ENCODE measurements at regions not wholly inside any gene's neighbourhood (a gene's known extent, or its start where the extent isn't known, plus 50 kb on each side); places are given as distances from the start of the nearest gene placed in this dataset.

DNA sequence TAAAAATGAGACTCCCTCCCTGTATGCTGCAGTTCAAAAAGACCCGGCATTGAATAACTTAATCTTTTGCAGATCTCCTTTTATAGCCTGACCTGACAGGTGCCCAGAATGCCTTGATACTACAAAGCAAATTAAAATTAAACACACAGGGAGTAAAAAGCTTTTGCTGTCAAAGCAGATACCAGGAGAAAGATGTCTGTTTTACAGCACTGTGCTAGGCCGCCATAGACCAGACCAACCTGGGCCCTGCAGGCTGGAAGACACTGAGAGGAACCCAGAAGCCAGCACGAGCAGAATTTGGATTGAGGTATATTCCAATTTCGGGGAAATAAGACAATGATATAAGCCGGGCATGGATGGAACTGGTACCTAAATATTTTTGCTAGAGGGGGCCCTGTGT is 602.8 kb upstream of the SOX11 start:
- no peak for DNase-seq (ENCODE audit: low read depth in 2 of 2)
- no peak overlapping the region for H3K4me3 ChIP-seq (replicated peaks in 1 of 2; ENCODE audit: low read depth in 2 of 2, low read length in 2 of 2)
- TF ChIP-seq, protein P1, sequence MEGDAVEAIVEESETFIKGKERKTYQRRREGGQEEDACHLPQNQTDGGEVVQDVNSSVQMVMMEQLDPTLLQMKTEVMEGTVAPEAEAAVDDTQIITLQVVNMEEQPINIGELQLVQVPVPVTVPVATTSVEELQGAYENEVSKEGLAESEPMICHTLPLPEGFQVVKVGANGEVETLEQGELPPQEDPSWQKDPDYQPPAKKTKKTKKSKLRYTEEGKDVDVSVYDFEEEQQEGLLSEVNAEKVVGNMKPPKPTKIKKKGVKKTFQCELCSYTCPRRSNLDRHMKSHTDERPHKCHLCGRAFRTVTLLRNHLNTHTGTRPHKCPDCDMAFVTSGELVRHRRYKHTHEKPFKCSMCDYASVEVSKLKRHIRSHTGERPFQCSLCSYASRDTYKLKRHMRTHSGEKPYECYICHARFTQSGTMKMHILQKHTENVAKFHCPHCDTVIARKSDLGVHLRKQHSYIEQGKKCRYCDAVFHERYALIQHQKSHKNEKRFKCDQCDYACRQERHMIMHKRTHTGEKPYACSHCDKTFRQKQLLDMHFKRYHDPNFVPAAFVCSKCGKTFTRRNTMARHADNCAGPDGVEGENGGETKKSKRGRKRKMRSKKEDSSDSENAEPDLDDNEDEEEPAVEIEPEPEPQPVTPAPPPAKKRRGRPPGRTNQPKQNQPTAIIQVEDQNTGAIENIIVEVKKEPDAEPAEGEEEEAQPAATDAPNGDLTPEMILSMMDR (IDR thresholded peaks at IDR 0.05; ENCODE audit: low read depth, low read length): no peak

DNA sequence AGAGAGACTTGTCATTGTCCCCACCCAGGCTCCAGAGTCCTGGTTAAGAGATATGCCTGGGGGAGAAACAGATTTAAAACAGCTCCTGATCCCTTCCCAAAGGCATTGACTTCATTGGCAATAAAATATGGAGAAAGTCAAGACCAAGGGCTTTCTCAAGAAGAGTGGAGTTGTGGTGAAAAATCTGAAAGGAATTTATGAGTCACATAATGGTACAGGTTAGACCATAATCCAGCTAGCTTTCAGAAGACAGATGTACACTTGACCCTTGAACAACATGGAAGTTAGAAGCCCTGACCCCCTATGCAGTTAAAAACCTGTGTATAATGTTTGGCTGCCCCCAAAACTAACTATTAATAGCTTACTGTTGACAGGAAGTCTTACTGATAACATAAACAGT is 599.1 kb upstream of the SOX11 start:
- TF ChIP-seq, protein P1 (IDR thresholded peaks at IDR 0.05; ENCODE audit: low read depth, low read length): no peak
- no peak for DNase-seq (ENCODE audit: low read depth in 2 of 2)
- no peak overlapping the region for H3K4me3 ChIP-seq (replicated peaks in 1 of 2; ENCODE audit: low read depth in 2 of 2, low read length in 2 of 2)

DNA sequence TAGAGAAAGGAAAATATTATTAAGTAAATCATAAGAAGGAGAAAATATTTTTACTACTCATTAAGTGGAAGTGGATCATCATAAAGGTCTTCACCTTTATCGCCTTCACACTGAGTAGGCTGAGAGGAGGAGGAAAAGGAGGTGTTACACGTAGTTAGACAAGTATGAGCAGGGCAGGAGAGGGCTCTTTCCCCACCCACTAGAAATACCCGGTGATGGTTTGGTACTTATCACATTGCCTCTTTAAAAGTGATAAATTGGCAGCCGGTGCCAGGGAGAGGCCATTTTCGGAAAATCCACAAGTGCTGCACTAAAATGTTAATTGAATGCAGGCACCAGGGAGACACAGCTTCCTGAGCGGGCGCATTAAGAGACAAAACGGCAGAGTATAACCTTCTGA is 598.7 kb upstream of the SOX11 start:
- DNase-seq (ENCODE audit: low read depth in 2 of 2): no peak
- H3K4me3 ChIP-seq (replicated peaks in 1 of 2; ENCODE audit: low read depth in 2 of 2, low read length in 2 of 2): no peak overlapping the region
- TF ChIP-seq, protein P1 (IDR thresholded peaks at IDR 0.05; ENCODE audit: low read depth, low read length): no peak

DNA sequence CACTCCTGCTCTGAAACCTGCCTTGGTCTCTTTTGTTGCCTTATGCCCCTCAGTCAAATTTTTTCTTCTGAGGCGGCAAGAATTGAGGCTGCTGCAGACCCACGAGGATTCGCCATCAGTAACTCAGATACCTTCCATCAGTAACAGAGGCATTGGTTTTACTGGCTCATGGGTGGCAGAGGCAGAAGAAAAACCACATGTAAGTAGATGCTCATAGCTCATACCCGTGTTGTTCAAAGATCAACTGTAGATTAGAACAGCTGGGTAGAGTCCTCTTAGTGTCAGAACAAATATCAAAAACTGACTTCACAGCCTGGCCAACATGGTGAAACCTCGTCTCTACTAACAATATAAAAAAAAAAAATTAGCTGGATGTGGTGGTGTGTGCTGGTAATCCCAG is 598.0 kb upstream of the SOX11 start:
- no peak overlapping the region for H3K4me3 ChIP-seq (replicated peaks in 1 of 2; ENCODE audit: low read depth in 2 of 2, low read length in 2 of 2)
- DNase-seq (ENCODE audit: low read depth in 2 of 2): no peak
- TF ChIP-seq, protein P1 (IDR thresholded peaks at IDR 0.05; ENCODE audit: low read depth, low read length): no peak

DNA sequence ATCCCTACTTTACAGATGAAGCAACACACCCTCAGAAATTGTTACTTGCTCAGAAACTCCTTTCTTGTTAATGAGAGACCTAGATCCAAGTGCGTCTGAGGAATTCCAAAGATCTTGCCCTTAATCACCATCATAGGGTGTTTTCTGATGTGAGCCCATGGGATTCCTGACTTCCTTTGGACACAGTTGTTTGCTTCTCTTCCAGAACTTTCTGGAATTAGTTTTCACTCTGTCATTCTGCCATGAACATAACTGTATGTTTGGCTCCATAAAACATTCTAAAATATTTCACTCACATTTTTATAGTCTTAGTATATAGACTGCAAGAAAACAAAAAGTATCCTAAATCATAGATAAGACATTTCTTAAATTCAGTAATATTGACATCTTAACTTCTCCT is 593.9 kb upstream of the SOX11 start:
- no peak for DNase-seq (ENCODE audit: low read depth in 2 of 2)
- H3K4me3 ChIP-seq (replicated peaks in 1 of 2; ENCODE audit: low read depth in 2 of 2, low read length in 2 of 2): no peak overlapping the region
- TF ChIP-seq, protein P1 (IDR thresholded peaks at IDR 0.05; ENCODE audit: low read depth, low read length): no peak

DNA sequence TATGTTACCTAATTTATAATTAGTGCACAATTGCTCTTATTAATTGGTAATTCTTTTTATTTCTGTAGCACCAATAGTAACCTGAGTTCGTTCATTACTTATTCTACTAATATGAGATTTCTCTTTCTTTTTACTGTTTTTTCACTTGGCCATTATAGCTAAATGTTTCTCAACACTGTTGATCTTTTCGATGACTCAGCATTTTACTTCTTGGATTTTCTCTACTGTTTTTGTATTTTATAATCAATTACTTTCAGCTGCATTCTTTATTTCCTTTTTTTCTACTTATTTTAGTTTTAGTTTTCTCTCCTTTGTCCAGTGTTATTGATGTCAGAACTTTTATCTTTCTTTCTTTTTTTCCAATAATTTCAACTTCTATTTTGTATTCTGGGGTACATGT is 589.4 kb upstream of the SOX11 start:
- TF ChIP-seq, protein P1 (IDR thresholded peaks at IDR 0.05; ENCODE audit: low read depth, low read length): no peak
- DNase-seq (ENCODE audit: low read depth in 2 of 2): no peak
- H3K4me3 ChIP-seq (replicated peaks in 1 of 2; ENCODE audit: low read depth in 2 of 2, low read length in 2 of 2): no peak overlapping the region

DNA sequence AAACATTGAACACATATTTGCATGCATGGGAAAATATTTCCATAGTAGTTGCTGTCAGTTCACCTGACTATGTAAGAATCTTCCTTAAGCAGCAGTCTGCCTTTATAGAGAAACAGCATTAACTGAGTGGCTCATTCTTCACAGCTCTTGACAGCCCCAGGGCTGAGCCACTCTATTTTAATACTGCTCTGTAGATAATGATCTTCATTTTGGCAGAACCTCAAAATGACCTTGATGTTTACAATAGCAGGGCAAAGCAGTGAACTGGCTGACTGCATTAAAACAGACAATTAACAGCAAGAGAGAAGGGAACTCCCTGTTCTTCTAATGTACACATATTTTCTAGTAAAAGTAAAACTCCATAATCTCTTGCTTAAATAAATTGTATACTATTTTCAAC is 580.6 kb upstream of the SOX11 start:
- TF ChIP-seq, protein P1 (IDR thresholded peaks at IDR 0.05; ENCODE audit: low read depth, low read length): no peak
- no peak overlapping the region for H3K4me3 ChIP-seq (replicated peaks in 1 of 2; ENCODE audit: low read depth in 2 of 2, low read length in 2 of 2)
- no peak for DNase-seq (ENCODE audit: low read depth in 2 of 2)

All from cardiac fibroblast (primary cell).